GM21717 (cell line): ENCODE measurements at regions not wholly inside any gene's neighbourhood (a gene's known extent, or its start where the extent isn't known, plus 50 kb on each side); places are given as distances from the start of the nearest gene placed in this dataset.

ENCODE experiments used
- ATAC-seq: cut with Tn5 transposase; IDR thresholded peaks from one replicate; pipeline ENCODE4 v1.9.1; 2021; ENCODE audit warnings: mild to moderate bottlenecking, moderate library complexity; ENCODE audit not compliant: unreplicated experiment

- ATAC-seq = no peak
These were observed 742.3 kb downstream of the TNS3 start for GRCh38 chr7:46839651-46840050.

GRCh38 chr7:46838463-46838862 lies 743.4 kb downstream of the TNS3 start:
- ATAC-seq = no peak

GRCh38 chr7:46835556-46835955 lies 746.4 kb downstream of the TNS3 start:
- ATAC-seq = no peak

- ATAC-seq = no peak
These were observed 747.0 kb downstream of the TNS3 start for GRCh38 chr7:46834921-46835320.

GRCh38 chr7:46833197-46833596 lies 748.7 kb downstream of the TNS3 start:
- no peak for ATAC-seq

- no peak for ATAC-seq
These were observed 749.8 kb downstream of the TNS3 start for GRCh38 chr7:46832136-46832535.

GRCh38 chr7:46819819-46820218 lies 762.1 kb downstream of the TNS3 start:
- ATAC-seq = no peak

- no peak for ATAC-seq
These were observed 767.2 kb downstream of the TNS3 start for GRCh38 chr7:46814516-46815250.

GRCh38 chr7:46812101-46812675 lies 769.7 kb downstream of the TNS3 start:
- ATAC-seq = no peak

GRCh38 chr7:46811529-46811928 lies 770.4 kb downstream of the TNS3 start:
- ATAC-seq = no peak

GRCh38 chr7:46810986-46811385 lies 770.9 kb downstream of the TNS3 start:
- ATAC-seq = no peak

- no peak for ATAC-seq
These were observed 772.0 kb downstream of the TNS3 start for GRCh38 chr7:46809886-46810285.

- no peak for ATAC-seq
These were observed 775.1 kb downstream of the TNS3 start for GRCh38 chr7:46806856-46807255.

- no peak for ATAC-seq
These were observed 779.4 kb downstream of the TNS3 start for GRCh38 chr7:46802479-46802878.

GRCh38 chr7:46791188-46791587 lies 790.7 kb downstream of the TNS3 start:
- ATAC-seq = no peak

- no peak for ATAC-seq
These were observed 794.9 kb downstream of the TNS3 start for GRCh38 chr7:46786995-46787394.

- no peak for ATAC-seq
These were observed 795.5 kb downstream of the TNS3 start for GRCh38 chr7:46786221-46786954.

- ATAC-seq = no peak
These were observed 797.2 kb downstream of the TNS3 start for GRCh38 chr7:46784732-46785131.

GRCh38 chr7:46781901-46782439 lies 799.9 kb downstream of the TNS3 start:
- ATAC-seq = no peak

GRCh38 chr7:46776790-46777189 lies 805.1 kb downstream of the TNS3 start:
- no peak for ATAC-seq

GRCh38 chr7:46775776-46776175 lies 806.1 kb downstream of the TNS3 start:
- no peak for ATAC-seq

GRCh38 chr7:46775020-46775419 lies 806.9 kb downstream of the TNS3 start:
- no peak for ATAC-seq
